ENCODE measurements at regions not wholly inside any gene's neighbourhood (a gene's known extent, or its start where the extent isn't known, plus 50 kb on each side); places are given as distances from the start of the nearest gene placed in this dataset.
"Not testable (repeated sequence)": the region's sequence is repeated elsewhere in the genome, so short reads cannot be mapped to it uniquely, and the experiment has no call there.

DNA sequence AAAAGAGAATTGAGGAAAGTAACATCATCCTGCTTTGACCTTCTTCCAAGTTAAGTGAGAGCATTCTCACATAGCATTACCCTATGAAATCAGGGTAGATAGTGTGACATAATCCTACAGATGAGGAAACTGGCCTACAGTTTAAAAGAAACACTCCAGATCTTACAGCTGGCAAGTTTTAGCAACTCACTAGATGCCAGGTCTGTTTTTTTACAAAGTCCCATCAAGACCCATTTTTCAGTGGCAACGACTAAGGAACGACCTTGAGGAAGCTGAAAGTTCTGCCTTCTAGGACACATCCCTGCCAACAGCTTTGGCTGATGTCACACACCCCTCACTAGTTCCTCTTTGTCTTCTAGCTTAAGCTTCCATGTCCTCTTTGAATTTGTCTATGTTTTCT lies 92.7 kb downstream of the ATP6V0E2 start:
- H3K27ac Mint-ChIP-seq (ENCODE audit: unreplicated experiment); H3K4me1 Mint-ChIP-seq (ENCODE audit: low read depth, unreplicated experiment); H3K4me3 Mint-ChIP-seq (ENCODE audit: unreplicated experiment); H3K27me3 Mint-ChIP-seq (ENCODE audit: unreplicated experiment); H3K36me3 Mint-ChIP-seq (ENCODE audit: unreplicated experiment); DNase-seq; H3K9me3 Mint-ChIP-seq (ENCODE audit: unreplicated experiment): not testable (repeated sequence)

DNA sequence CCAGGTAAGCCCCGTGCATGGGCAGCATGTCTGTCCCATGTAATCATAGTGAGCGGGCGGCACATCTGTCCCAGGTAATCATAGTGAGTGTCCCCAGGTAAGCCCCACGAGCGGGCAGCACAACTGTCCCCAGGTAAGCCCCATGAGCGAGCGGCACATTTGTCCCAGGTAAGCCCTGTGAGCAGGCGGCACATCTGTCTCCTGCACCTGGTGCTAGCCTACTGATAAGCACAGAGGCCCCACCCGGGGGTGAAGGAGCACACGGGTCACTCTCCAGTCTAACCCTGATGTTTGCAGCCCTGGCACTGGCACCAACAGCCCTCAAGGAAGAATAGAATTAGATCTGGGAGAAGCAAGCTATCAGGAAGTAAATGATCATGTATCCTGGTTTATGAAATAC lies 99.2 kb downstream of the ATP6V0E2 start:
- H3K9me3 Mint-ChIP-seq (ENCODE audit: unreplicated experiment); H3K27ac Mint-ChIP-seq (ENCODE audit: unreplicated experiment); H3K4me3 Mint-ChIP-seq (ENCODE audit: unreplicated experiment); H3K27me3 Mint-ChIP-seq (ENCODE audit: unreplicated experiment); H3K4me1 Mint-ChIP-seq (ENCODE audit: low read depth, unreplicated experiment); DNase-seq; H3K36me3 Mint-ChIP-seq (ENCODE audit: unreplicated experiment): not testable (repeated sequence)

DNA sequence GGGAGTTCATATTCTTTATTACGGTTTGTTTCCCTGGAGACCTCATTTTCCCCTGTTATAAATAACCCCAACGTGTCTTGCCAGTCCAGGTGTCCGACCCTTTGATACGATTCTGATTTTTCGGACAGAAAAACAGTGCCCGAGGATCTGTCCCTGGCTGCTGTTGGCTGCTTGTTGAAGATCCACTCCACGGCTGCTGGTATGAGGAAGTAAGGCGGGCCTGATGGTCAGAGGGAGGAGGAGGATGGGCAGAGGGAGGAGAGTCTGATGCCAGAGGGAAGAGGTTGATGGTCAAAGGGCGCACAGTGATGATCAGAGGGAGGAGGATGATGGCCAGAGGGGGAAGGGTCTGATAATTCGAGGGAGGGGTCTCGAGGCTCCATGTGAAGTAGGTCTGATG lies 99.9 kb downstream of the ATP6V0E2 start:
- DNase-seq; H3K27ac Mint-ChIP-seq (ENCODE audit: unreplicated experiment); H3K4me3 Mint-ChIP-seq (ENCODE audit: unreplicated experiment); H3K4me1 Mint-ChIP-seq (ENCODE audit: low read depth, unreplicated experiment); H3K36me3 Mint-ChIP-seq (ENCODE audit: unreplicated experiment); H3K27me3 Mint-ChIP-seq (ENCODE audit: unreplicated experiment); H3K9me3 Mint-ChIP-seq (ENCODE audit: unreplicated experiment): not testable (repeated sequence)

DNA sequence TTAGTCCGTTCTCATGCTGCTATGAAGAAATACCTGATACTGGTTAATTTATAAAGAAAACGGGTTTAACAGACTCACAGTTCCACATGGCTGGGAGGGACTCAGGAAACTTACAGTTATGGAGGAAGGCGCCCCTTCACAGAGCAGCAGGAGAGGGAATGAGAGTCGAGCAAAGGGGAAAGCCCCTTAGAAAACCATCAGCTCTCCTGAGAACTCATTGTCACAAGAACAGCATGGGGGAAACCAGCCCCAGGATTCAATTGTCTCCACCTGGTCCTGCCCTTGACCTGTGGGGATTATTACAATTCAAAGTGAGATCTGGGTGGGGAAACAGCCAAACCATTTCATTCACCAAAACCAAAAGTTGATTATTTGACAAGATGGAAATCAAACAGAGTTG lies 101.8 kb downstream of the ATP6V0E2 start:
- H3K9me3 Mint-ChIP-seq (ENCODE audit: unreplicated experiment); H3K4me1 Mint-ChIP-seq (ENCODE audit: low read depth, unreplicated experiment); H3K4me3 Mint-ChIP-seq (ENCODE audit: unreplicated experiment); DNase-seq; H3K27me3 Mint-ChIP-seq (ENCODE audit: unreplicated experiment); H3K27ac Mint-ChIP-seq (ENCODE audit: unreplicated experiment); H3K36me3 Mint-ChIP-seq (ENCODE audit: unreplicated experiment): not testable (repeated sequence)

DNA sequence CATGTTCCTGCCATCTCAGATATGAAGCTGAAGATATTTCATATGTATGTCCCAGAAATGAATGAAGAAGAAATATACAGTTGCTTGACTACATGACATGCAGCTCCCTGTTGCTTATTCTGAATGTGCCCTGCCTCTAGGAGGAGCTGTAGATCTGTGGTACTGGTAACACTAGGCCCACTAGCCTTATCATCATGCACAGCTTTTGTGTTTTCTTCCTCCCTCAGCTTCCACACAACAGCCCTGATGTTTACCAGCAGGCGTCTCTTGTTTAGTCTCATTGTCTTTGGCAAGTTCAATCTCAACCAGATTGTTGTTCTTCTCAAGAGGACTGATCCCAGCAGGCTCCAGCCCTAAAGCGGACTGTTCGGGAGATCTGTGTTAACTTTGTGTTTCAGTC lies 104.8 kb downstream of the ATP6V0E2 start:
- H3K4me1 Mint-ChIP-seq (ENCODE audit: low read depth, unreplicated experiment); DNase-seq; H3K27me3 Mint-ChIP-seq (ENCODE audit: unreplicated experiment); H3K9me3 Mint-ChIP-seq (ENCODE audit: unreplicated experiment); H3K4me3 Mint-ChIP-seq (ENCODE audit: unreplicated experiment); H3K36me3 Mint-ChIP-seq (ENCODE audit: unreplicated experiment); H3K27ac Mint-ChIP-seq (ENCODE audit: unreplicated experiment): not testable (repeated sequence)

DNA sequence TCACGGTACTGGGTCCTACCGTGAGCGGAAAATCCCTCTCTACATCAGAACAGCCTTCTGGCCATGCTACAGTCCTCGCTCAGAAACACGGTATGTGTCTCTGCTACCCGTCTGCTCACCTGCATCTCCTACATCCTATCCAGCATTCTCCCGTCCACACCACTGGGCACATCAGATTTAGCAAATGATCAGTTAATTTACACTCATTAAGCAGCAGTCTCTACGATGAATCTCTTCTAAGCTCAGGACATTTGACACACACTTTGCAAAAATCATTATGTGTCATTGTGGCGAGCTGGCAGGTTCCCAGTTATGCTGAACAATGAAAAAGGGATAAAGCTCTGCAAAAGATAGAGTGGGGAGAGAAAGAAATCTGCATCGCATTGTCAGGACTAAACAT lies 105.2 kb downstream of the ATP6V0E2 start:
- not testable (repeated sequence) for H3K27ac Mint-ChIP-seq (ENCODE audit: unreplicated experiment); H3K4me3 Mint-ChIP-seq (ENCODE audit: unreplicated experiment); DNase-seq; H3K27me3 Mint-ChIP-seq (ENCODE audit: unreplicated experiment); H3K4me1 Mint-ChIP-seq (ENCODE audit: low read depth, unreplicated experiment); H3K9me3 Mint-ChIP-seq (ENCODE audit: unreplicated experiment); H3K36me3 Mint-ChIP-seq (ENCODE audit: unreplicated experiment)

DNA sequence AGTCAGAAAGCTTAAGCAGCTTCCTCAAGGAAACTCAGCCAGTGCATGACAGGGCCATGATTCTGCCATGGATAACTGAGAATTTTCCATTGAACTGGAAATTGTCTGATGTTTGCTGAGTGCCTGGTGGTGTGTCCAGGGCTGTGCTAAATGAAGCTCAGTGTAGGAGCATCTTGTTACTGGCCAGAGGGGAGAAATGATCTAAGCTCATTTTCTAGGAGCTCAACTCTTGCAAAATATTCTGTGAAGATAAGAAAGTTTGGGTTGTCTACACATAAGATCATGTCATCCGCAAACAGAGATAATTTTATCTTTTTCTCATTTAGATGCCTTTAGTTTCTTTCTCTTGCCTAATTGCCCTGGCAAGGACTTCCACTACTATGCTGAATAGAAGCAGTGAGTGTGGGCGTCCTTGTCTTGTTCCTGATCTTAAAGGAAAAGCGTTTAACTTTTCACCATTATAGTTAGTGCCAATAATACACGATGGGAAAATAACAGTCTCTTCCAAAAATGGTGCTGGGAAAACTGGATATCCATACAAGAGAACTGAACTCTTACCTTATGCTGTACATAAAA lies 108.9 kb downstream of the ATP6V0E2 start:
- not testable (repeated sequence) for H3K9me3 Mint-ChIP-seq (ENCODE audit: unreplicated experiment); H3K36me3 Mint-ChIP-seq (ENCODE audit: unreplicated experiment); H3K4me1 Mint-ChIP-seq (ENCODE audit: low read depth, unreplicated experiment); H3K4me3 Mint-ChIP-seq (ENCODE audit: unreplicated experiment); H3K27ac Mint-ChIP-seq (ENCODE audit: unreplicated experiment); H3K27me3 Mint-ChIP-seq (ENCODE audit: unreplicated experiment); DNase-seq

DNA sequence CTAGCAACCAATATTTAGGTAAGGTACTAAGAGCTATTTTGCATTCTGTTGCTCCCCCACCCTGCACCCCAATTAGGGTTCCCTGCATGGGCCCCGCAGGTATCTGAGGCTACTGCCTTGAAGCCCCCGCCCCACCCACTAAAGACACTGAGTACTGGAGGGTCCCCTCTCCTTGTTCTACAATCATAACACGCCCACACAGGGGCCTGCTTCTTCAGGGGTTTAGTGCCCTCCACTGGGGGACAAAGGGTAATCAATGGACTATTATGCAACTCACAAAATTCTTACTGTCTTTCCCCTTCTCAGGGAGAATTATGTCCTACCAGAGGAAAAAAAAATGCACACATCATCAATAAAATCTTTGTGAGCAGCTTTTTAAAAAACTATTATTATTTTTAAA lies 113.1 kb downstream of the ATP6V0E2 start:
- H3K4me1 Mint-ChIP-seq (ENCODE audit: low read depth, unreplicated experiment); H3K4me3 Mint-ChIP-seq (ENCODE audit: unreplicated experiment); H3K36me3 Mint-ChIP-seq (ENCODE audit: unreplicated experiment); H3K9me3 Mint-ChIP-seq (ENCODE audit: unreplicated experiment); DNase-seq; H3K27me3 Mint-ChIP-seq (ENCODE audit: unreplicated experiment); H3K27ac Mint-ChIP-seq (ENCODE audit: unreplicated experiment): not testable (repeated sequence)

DNA sequence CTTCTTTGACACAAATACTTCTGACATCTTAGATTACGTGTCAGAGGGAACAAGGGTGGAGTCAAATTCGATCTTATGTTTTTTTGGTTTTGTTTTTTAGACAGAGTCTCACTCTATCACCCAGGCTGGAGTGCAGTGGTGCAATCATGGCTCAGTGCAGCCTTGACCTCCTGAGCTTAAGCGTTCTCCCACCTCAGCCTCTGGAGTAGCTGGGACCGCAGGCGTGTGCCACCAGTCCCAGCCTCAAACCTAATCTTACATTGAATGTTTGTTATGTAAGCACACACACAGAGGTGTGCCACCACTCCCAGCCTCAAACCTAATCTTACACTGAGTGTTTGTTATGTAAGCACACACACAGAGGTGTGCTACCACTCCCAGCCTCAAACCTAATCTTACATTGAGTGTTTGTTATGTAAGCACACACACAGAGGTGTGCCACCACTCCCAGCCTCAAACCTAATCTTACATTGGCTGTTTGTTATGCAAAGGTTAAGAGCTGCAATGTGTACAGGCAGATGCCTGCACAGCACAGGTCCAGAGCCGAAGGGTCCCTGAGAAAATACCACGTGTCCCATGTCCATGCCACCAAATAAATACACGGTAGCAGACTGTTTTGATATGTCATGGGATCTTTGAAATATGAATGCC lies 118.0 kb downstream of the ATP6V0E2 start:
- DNase-seq; H3K27ac Mint-ChIP-seq (ENCODE audit: unreplicated experiment): not testable (repeated sequence)

DNA sequence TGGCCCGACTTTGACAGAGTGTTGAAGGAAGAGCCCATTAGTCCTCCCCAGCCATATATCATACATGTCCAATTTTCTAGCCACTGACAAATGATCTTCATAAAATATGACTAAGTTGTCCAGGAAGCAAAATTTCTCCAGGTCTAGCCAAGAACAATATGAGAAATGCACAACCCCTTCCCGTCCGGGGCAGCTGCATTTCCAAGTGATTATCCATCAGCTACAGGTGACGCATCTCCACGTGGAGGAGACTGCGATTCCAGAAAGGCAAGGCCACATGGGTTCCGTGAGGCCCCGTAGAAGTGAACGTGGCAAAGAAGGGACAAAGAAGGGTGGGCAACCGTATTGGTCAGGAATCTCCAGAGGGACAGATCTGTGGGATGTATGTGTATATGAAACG lies 118.6 kb downstream of the ATP6V0E2 start:
- DNase-seq; H3K36me3 Mint-ChIP-seq (ENCODE audit: unreplicated experiment); H3K9me3 Mint-ChIP-seq (ENCODE audit: unreplicated experiment); H3K27ac Mint-ChIP-seq (ENCODE audit: unreplicated experiment); H3K4me3 Mint-ChIP-seq (ENCODE audit: unreplicated experiment); H3K4me1 Mint-ChIP-seq (ENCODE audit: low read depth, unreplicated experiment); H3K27me3 Mint-ChIP-seq (ENCODE audit: unreplicated experiment): not testable (repeated sequence)

More for the DNA sequence above, 118.0 kb downstream of the ATP6V0E2 start:
- not testable (repeated sequence) for H3K9me3 Mint-ChIP-seq (ENCODE audit: unreplicated experiment); H3K4me1 Mint-ChIP-seq (ENCODE audit: low read depth, unreplicated experiment); H3K4me3 Mint-ChIP-seq (ENCODE audit: unreplicated experiment); H3K36me3 Mint-ChIP-seq (ENCODE audit: unreplicated experiment); H3K27me3 Mint-ChIP-seq (ENCODE audit: unreplicated experiment)

DNA sequence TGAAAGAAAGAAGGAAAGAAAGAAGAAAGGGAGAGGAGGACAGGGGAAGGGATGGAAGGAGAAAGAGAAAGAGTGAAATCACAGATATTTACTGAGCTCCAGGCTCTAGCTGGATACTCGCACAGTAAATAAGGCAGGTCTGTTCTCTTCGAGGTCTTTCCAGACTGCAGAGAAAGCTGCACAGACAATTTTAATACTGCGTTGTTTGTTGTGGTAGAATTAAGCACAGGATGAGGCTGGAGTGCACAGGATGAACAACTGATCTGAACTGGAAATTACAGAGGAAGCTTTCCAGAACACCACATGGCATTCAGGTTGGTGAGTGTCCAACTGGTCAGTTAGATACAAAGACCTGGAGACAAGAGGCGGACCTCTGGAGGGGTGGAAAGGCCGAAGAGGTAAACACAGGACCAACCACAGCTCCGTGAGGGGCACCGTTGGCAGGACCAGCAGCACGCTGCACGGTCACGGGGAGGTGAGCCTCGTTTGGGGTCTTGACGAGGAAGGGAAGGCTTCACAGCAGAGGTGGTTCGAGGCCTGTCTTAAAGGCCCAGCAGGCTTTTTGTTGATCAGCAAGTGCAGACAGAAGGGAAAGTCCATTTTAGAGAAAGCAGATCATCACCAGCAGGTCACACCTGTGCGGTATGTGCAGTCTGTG lies 121.7 kb downstream of the ATP6V0E2 start:
- not testable (repeated sequence) for H3K4me3 Mint-ChIP-seq (ENCODE audit: unreplicated experiment); DNase-seq; H3K27me3 Mint-ChIP-seq (ENCODE audit: unreplicated experiment); H3K36me3 Mint-ChIP-seq (ENCODE audit: unreplicated experiment); H3K4me1 Mint-ChIP-seq (ENCODE audit: low read depth, unreplicated experiment); H3K9me3 Mint-ChIP-seq (ENCODE audit: unreplicated experiment); H3K27ac Mint-ChIP-seq (ENCODE audit: unreplicated experiment)

DNA sequence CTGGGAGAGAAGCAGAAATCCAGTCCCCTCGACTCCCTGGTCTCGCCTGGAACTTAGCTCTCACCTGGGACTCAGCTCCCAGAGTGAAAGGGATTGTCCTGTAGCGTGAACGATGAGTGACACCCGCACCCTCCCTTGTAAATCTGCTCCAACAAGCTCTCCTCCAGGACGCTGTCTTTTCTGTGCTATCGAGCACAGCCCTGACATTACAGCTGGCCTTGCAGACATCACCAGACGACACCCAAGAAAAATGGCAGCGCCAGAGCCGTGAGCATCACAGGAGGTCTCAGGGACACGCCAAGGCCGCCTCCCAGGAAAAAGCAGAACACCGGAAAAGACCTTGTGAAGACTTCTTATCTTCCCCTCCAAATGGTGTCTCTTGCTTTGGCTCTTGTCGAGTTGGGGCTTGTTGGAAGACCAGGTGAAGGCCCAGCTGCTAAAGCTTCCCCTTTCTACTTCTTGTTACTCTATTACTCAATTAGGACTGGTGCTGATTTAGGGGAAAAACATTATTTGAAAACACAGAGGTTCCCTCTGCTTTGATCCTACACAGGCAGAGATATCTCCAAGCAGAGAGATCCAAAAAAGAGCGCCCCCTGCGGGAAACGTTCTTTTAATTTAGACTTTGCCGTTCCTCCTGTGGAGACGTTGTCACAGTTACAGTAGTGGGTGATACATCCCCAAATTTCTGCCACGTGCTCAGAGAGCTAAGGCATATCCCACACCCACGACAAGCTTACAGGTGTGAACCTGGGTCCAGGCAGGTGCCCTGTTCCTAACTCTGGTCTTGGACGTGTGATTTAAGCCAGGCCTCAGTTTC lies 127.2 kb downstream of the ATP6V0E2 start:
- H3K36me3 Mint-ChIP-seq (ENCODE audit: unreplicated experiment); H3K27me3 Mint-ChIP-seq (ENCODE audit: unreplicated experiment); H3K27ac Mint-ChIP-seq (ENCODE audit: unreplicated experiment); H3K9me3 Mint-ChIP-seq (ENCODE audit: unreplicated experiment); DNase-seq; H3K4me1 Mint-ChIP-seq (ENCODE audit: low read depth, unreplicated experiment); H3K4me3 Mint-ChIP-seq (ENCODE audit: unreplicated experiment): not testable (repeated sequence)

Data from glutamatergic neuron (in vitro differentiated cells).